ENCODE measurements at regions not wholly inside any gene's neighbourhood (a gene's known extent, or its start where the extent isn't known, plus 50 kb on each side); places are given as distances from the start of the nearest gene placed in this dataset.

DNA sequence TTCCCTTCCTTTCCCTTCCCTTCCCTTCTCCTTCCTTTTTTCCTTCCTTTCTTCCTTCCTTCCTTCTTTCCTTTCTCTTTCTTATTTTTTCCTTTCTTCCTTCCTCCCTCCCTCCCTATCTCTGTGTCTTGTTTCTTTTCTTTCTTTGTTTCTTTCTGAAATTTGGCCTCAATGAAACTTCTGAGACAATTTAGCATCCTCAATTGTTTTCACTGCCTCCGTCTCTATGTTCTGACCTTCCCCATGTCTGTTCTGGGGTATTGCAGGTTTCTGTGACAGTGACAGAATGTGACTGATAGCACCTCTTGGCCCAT, 81.7 kb upstream of the PAX1 start:
- DNase-seq (ENCODE audit: low read depth, low spot score), result no peak
- in situ Hi-C loops (cut with HindIII; ENCODE audit: low sequenced_read_pairs), result no loop called here
- TF ChIP-seq CTCF (IDR thresholded peaks at IDR 0.05; ENCODE audit: low read depth, low read length), result no peak
- no peak overlapping the region for H3K4me3 ChIP-seq (ENCODE audit: low read depth, low read length)

- TF ChIP-seq CTCF (IDR thresholded peaks at IDR 0.05; ENCODE audit: low read depth, low read length), result no peak
- in situ Hi-C loops (cut with HindIII; ENCODE audit: low sequenced_read_pairs), result no loop called here
- H3K4me3 ChIP-seq (ENCODE audit: low read depth, low read length), result no peak overlapping the region
- no peak for DNase-seq (ENCODE audit: low read depth, low spot score)
Measured at GRCh38 chr20:21623074-21623780, 82.2 kb upstream of the PAX1 start.

DNA sequence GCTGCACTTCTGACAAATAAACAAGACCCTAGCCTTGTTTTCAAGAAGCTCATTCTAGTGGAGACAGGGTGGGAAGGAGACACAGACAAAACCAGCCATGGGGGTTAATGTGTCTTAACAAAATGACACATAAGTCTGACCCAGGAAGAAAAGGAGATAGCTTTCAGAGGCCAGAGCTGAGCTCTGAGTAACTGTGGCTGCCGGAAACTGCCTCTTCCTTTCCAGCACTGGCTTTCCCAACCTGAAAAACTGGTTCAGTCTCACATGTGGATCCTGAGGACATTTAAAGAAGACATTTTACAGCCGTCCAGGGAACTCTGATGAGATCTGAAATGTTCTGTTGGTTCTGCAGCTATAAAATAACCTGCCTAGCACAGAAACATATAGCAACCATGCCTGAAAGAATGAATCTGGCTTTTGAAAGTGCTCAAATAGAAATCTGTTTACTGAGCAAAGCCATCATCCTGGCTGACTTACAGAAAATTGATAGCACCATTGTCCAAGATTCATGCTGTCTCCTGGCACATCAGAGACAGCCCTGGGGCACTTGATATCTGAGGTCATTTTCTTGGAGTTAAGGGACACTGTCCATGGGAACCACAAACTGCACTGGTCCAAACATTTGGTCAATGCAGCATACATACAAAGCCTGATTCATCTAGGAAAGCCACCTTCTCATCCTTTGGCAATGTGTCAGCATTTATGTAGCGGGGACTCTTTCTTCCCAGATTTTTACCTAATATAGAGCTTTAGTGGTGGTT, 83.2 kb upstream of the PAX1 start:
- in situ Hi-C loops (cut with HindIII; ENCODE audit: low sequenced_read_pairs), result no loop called here

GRCh38 chr20:21618759-21619416, 86.6 kb upstream of the PAX1 start:
- TF ChIP-seq CTCF (IDR thresholded peaks at IDR 0.05; ENCODE audit: low read depth, low read length), result no peak
- no peak overlapping the region for H3K4me3 ChIP-seq (ENCODE audit: low read depth, low read length)
- no peak for DNase-seq (ENCODE audit: low read depth, low spot score)
- in situ Hi-C loops (cut with HindIII; ENCODE audit: low sequenced_read_pairs), result no loop called here

More for the DNA sequence above, 83.2 kb upstream of the PAX1 start:
- TF ChIP-seq CTCF (IDR thresholded peaks at IDR 0.05; ENCODE audit: low read depth, low read length), result no peak
- no peak for DNase-seq (ENCODE audit: low read depth, low spot score)
- H3K4me3 ChIP-seq (ENCODE audit: low read depth, low read length), result no peak overlapping the region

- DNase-seq (ENCODE audit: low read depth, low spot score), result peak; percentile 24
- TF ChIP-seq CTCF (IDR thresholded peaks at IDR 0.05; ENCODE audit: low read depth, low read length), result peak; percentile 75
- H3K4me3 ChIP-seq (ENCODE audit: low read depth, low read length), result no peak overlapping the region
- in situ Hi-C loops (cut with HindIII; ENCODE audit: low sequenced_read_pairs), result no loop called here
Measured at GRCh38 chr20:21615617-21616080, 89.8 kb upstream of the PAX1 start.

DNA sequence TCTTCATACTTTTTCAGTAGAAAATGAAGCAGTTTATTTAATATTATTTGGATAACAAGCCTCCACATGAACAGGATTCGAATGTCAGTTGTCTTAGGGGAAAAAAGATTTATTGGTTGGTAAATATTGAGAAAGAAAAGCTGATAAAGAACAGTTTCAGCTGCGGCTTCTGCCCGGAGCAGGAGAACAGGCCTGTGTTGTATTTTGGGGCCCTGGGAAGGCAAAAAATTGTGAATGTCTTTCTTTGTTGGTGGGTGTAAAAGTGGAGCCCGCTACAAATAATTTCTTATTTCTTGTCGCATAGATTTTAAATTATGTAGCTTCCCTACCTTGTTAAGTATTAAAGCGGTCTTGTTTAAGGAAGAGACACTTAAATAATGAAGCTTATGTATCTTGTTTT, 90.5 kb upstream of the PAX1 start:
- in situ Hi-C loops (cut with HindIII; ENCODE audit: low sequenced_read_pairs), result no loop called here
- TF ChIP-seq CTCF (IDR thresholded peaks at IDR 0.05; ENCODE audit: low read depth, low read length), result no peak
- no peak for DNase-seq (ENCODE audit: low read depth, low spot score)
- H3K4me3 ChIP-seq (ENCODE audit: low read depth, low read length), result no peak overlapping the region
